ENCODE measurements at regions not wholly inside any gene's neighbourhood (a gene's known extent, or its start where the extent isn't known, plus 50 kb on each side); places are given as distances from the start of the nearest gene placed in this dataset.

- Histone ChIP-seq H3K9me3 (no peaks in the 10 kb centered on the region), H3K4me1 (no peaks in the 10 kb centered on the region), H3K27me3 (peaks cover 0 to 2% of the 10 kb centered on the region in 2 donors), H3K4me3 (no peak overlapping the region), H3K27ac (no peak overlapping the region), H3K36me3 (no peaks in the 10 kb centered on the region)
- TF ChIP-seq CTCF (IDR thresholded peaks at IDR 0.05), result no peak
- no peak for DNase-seq
- intact Hi-C loops (cut with DNase I; ENCODE audit: low total_unique reads), result loop anchor here (5.0 kb wide), 1 partner anchor 296 kb away; no protein-coding TSS in a partner anchor
Observed at GRCh38 chr12:21993438-21993981, 52.3 kb upstream of the ABCC9 start.

DNA sequence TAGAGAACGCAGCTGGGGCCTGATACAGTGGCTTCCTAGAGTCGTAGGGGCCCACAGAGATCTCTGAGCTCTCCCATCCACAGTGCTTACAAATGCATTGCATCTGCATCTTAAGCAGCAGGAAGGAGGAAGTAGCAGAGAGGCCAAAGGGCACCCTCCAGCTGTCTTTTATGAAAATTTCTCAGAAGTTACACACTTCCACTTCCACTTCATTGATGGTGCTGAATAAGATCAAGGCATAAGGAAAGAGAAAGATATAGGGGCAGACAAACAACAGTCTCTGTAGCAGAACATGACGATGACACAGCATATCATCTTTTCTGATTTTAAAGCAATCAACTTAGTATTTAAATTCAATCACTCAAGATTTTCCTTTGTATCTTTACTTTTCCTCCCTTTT, 51.6 kb upstream of the ABCC9 start:
- Histone ChIP-seq H3K36me3 (no peaks in the 10 kb centered on the region), H3K4me3 (no peak overlapping the region), H3K4me1 (no peaks in the 10 kb centered on the region), H3K9me3 (no peaks in the 10 kb centered on the region), H3K27me3 (peaks cover 0 to 2% of the 10 kb centered on the region in 2 donors), H3K27ac (no peak overlapping the region)
- no peak for TF ChIP-seq CTCF (IDR thresholded peaks at IDR 0.05)
- intact Hi-C loops (cut with DNase I; ENCODE audit: low total_unique reads), result loop anchor here (5.0 kb wide), 1 partner anchor 296 kb away; no protein-coding TSS in a partner anchor
- no peak for DNase-seq

DNA sequence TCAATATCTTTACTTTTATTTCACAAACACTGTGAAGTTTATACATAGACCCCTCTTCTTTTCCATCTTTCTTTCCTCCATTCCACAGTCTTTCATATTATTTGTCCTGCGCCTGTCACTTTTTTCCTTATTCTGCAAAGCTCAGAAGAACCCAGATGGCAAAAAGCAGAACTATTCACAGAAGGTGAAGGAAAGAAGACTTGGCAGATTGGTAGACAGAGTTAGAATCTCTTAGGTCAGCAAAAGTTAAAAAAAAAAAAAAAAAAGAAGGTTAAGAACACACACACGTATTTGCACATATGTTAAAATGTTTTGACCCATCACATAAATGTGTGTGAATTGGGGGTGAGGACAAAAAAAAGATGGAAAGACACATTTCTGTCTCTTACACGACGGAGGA, 50.3 kb upstream of the ABCC9 start:
- Histone ChIP-seq H3K9me3 (no peaks in the 10 kb centered on the region), H3K36me3 (no peaks in the 10 kb centered on the region), H3K4me3 (no peak overlapping the region), H3K27me3 (peaks cover 0 to 2% of the 10 kb centered on the region in 2 donors), H3K4me1 (no peaks in the 10 kb centered on the region), H3K27ac (no peak overlapping the region)
- no peak for DNase-seq
- intact Hi-C loops (cut with DNase I; ENCODE audit: low total_unique reads), result loop anchor here (5.0 kb wide), 1 partner anchor 294 kb away; no protein-coding TSS in a partner anchor
- no peak for TF ChIP-seq CTCF (IDR thresholded peaks at IDR 0.05)

Data from tibial artery (tissue), 4 donors.